HG02840 (cell line): ENCODE measurements at regions not wholly inside any gene's neighbourhood (a gene's known extent, or its start where the extent isn't known, plus 50 kb on each side); places are given as distances from the start of the nearest gene placed in this dataset.

Experiments
- ATAC-seq: cut with Tn5 transposase; IDR thresholded peaks from one replicate; pipeline ENCODE4 v1.9.1; 2021; ENCODE audit warnings: mild to moderate bottlenecking, moderate library complexity, moderate number of reproducible peaks; ENCODE audit not compliant: unreplicated experiment, low FRiP score

GRCh38 chr2:149648282-149649030, 60.9 kb upstream of the MMADHC start:
- no peak for ATAC-seq

- ATAC-seq, result no peak
These were observed 57.8 kb upstream of the MMADHC start for GRCh38 chr2:149645391-149645790.
